GM12878 (cell line): ENCODE measurements at regions not wholly inside any gene's neighbourhood (a gene's known extent, or its start where the extent isn't known, plus 50 kb on each side); places are given as distances from the start of the nearest gene placed in this dataset.

ENCODE experiments used
- ATAC-seq: fragments of 200-7000 bp; cut with Tn5 transposase; 3 replicates; pipeline ENCODE4 v1.9.1; 2020; ENCODE audit warnings: mild to moderate bottlenecking, moderate library complexity
- BruUV-seq: library from RNA; stranded (reverse); fragments of 400-500 nt; replicated peaks from 2 replicates; lab custom pipeline; 2021; lab: Mats Ljungman, UMichigan
- CTCF ChIA-PET: fragments of 300-600 bp; sonication (Branson Sonifier 250); formaldehyde crosslinking; extraction: SDS; loops from one replicate; lab custom pipeline; 2021; ENCODE audit warnings: inconsistent platforms; lab: Yijun Ruan, JAX
- POLR2A ChIA-PET: fragments of 350-600 bp; formaldehyde crosslinking; extraction: SDS; loops from one replicate; lab custom pipeline; 2021; ENCODE audit warnings: inconsistent platforms; lab: Charles Lee
- RAD21 ChIA-PET: fragments of 300-600 bp; sonication (Branson Sonifier 250); formaldehyde crosslinking; loops from one replicate; lab custom pipeline; 2023; ENCODE audit warnings: antibody characterized with exemption; ENCODE audit not compliant: unreplicated experiment; lab: Charles Lee
- SMC1A ChIA-PET: fragments of 300-600 bp; sonication (Branson Sonifier 250); formaldehyde crosslinking; loops from one replicate; lab custom pipeline; 2023; ENCODE audit not compliant: unreplicated experiment, uncharacterized antibody; lab: Charles Lee
- DNase-seq: peaks from one replicate; pipeline ENCODE4 v3.0.0-alpha.2; 2011; ENCODE audit warnings: low read depth, low spot score
- FAIRE-seq: peaks from 3 replicates; lab custom pipeline; 2011; peaks lifted over from hg19 to GRCh38; lab: Jason Lieb, UNC
- H2AFZ ChIP-seq: 2 replicates; pipeline ENCODE4 v1.6.0; 2011; ENCODE audit warnings: low read depth, low read length, control low read depth; ENCODE audit not compliant: control insufficient read depth
- H3K27ac ChIP-seq: 2 replicates; pipeline ENCODE4 v1.5.1; 2011; ENCODE audit warnings: control low read depth; ENCODE audit not compliant: control insufficient read depth, insufficient read depth
- H3K27me3 ChIP-seq, 2 experiments: replicated peaks in 1 of 2; 2 replicates each; pipeline versions ENCODE4 v1.6.0 to v1.6.1; 2011; ENCODE audit warnings: low read length in 1 of 2; ENCODE audit not compliant: control insufficient read depth in 2 of 2, insufficient read depth in 2 of 2
- H3K36me3 ChIP-seq, 2 experiments: 2 replicates each; pipeline ENCODE4 v1.5.1; 2011; ENCODE audit warnings: low read length in 1 of 2; ENCODE audit not compliant: control insufficient read depth in 2 of 2, insufficient read depth in 2 of 2
- H3K4me1 ChIP-seq: 2 replicates; pipeline ENCODE4 v1.6.1; 2011; ENCODE audit warnings: mild to moderate bottlenecking, low read length, moderate library complexity, mixed read lengths; ENCODE audit not compliant: control insufficient read depth, insufficient read depth
- H3K4me2 ChIP-seq: 2 replicates; pipeline ENCODE4 v1.6.0; 2011; ENCODE audit warnings: control low read depth; ENCODE audit not compliant: control insufficient read depth, insufficient read depth
- H3K4me3 ChIP-seq: fragments of 200-600 bp; sonication (generic); 2 replicates; pipeline ENCODE4 v1.5.1; 2016
- H3K79me2 ChIP-seq: 2 replicates; pipeline ENCODE4 v1.6.0; 2011; ENCODE audit warnings: low read length; ENCODE audit not compliant: control insufficient read depth, insufficient read depth
- H3K9ac ChIP-seq: 2 replicates; pipeline ENCODE4 v1.8.0; 2011; ENCODE audit warnings: low read length, control low read depth, mixed read lengths; ENCODE audit not compliant: control insufficient read depth, insufficient read depth
- H3K9me3 ChIP-seq: replicated peaks from 3 replicates; pipeline ENCODE4 v1.5.1; 2011; ENCODE audit warnings: mild to moderate bottlenecking, low read length; ENCODE audit not compliant: control insufficient read depth, insufficient read depth
- H4K20me1 ChIP-seq: 2 replicates; pipeline ENCODE4 v1.6.0; 2011; ENCODE audit not compliant: control insufficient read depth, insufficient read depth
- CBX5 ChIP-seq: sonication (generic); IDR thresholded peaks from 2 replicates; pipeline ENCODE4 v1.6.1; 2016; ENCODE audit warnings: low read depth, moderate library complexity, mild to moderate bottlenecking, inconsistent platforms
- CREM ChIP-seq: IDR thresholded peaks from 2 replicates; pipeline ENCODE4 v1.6.1; 2014; ENCODE audit warnings: antibody characterized with exemption, low read depth
- GABPA ChIP-seq: IDR thresholded peaks from 2 replicates; pipeline ENCODE4 v1.6.1; 2014; ENCODE audit warnings: antibody characterized with exemption, low read depth, mild to moderate bottlenecking, inconsistent platforms
- MEF2B ChIP-seq: fragments of 450-650 bp; IDR thresholded peaks from 2 replicates; pipeline ENCODE4 v1.6.1; 2018; ENCODE audit warnings: mild to moderate bottlenecking, moderate library complexity; ENCODE audit not compliant: partially characterized antibody, poor library complexity, severe bottlenecking
- SIX5 ChIP-seq: IDR thresholded peaks from 2 replicates; pipeline ENCODE4 v1.6.1; 2011; ENCODE audit warnings: mild to moderate bottlenecking, low read depth, low read length, moderate library complexity; ENCODE audit not compliant: severe bottlenecking
- SREBF1 ChIP-seq: IDR thresholded peaks from 2 replicates; pipeline ENCODE4 v1.6.1; 2012; ENCODE audit warnings: mild to moderate bottlenecking, low read length
- SUZ12 ChIP-seq: fragments of 200-600 bp; sonication (generic); IDR thresholded peaks from one replicate; pipeline ENCODE4 v1.6.1; 2018; ENCODE audit warnings: antibody characterized with exemption, mild to moderate bottlenecking; ENCODE audit not compliant: unreplicated experiment
- YBX1 ChIP-seq: fragments of 450-650 bp; IDR thresholded peaks from 2 replicates; pipeline ENCODE4 v1.6.1; 2016; ENCODE audit warnings: antibody characterized with exemption
- ZSCAN29 ChIP-seq: fragments of 450-650 bp; IDR thresholded peaks from 2 replicates; pipeline ENCODE4 v1.6.1; 2017; ENCODE audit warnings: mild to moderate bottlenecking, moderate library complexity
- WGBS: methylation state at CpG from one replicate; pipeline ENCODE4 v1.1.6; 2016; ENCODE audit warnings: low lambda C conversion rate; ENCODE audit not compliant: insufficient replicate concordance, insufficient coverage; ENCODE audit errors: missing lambda C conversion rate; 5-methylcytosine and 5-hydroxymethylcytosine counted together
- in situ Hi-C: fragments of 300-500 bp; cut with MboI; formaldehyde crosslinking; loops from 9 replicates; pipeline ENCODE4 v1.14.3; 2018; ENCODE audit warnings: mixed read lengths
- intact Hi-C: fragments of 100-400 bp; cut with micrococcal nuclease; formaldehyde crosslinking; loops from one replicate; pipeline ENCODE4 v1.14.2; 2022; ENCODE audit not compliant: unreplicated experiment
- TF ChIP-seq, protein P1 (sequence below): IDR thresholded peaks from 2 replicates; pipeline ENCODE4 v1.6.1; 2012; ENCODE audit warnings: low read length, inconsistent platforms

DNA sequence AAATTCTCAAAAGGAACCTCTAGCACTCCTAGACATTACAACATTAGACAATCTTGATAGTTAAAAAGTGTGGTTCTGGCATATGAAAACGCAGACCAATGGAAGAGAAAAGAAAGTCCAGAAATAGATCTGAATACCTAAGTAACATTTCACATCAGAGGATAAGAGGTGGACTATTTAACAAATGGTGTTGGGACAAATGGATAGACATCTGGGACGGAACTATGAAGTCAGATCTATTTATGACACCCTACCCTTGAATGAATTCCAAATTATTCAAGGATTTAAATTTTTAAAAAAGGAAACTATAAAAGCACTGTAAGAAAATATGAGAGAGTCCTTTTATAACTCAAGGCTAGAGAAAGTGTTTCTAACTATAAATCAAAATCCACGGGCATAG lies 111.3 kb downstream of the SCN11A start:
- DNase-seq (no peak), ATAC-seq (no peak), FAIRE-seq (no peak)
- no peak overlapping the region for H3K4me3 ChIP-seq
- no peaks in the 10 kb centered on the region for H3K36me3 ChIP-seq
- H3K4me1 ChIP-seq, result no peaks in the 10 kb centered on the region
- BruUV-seq, result no TSS peak
- in situ Hi-C loops (no loop called here), intact Hi-C loops (no loop called here)
- no peaks in the 10 kb centered on the region; a peak in 1 of 4 replicates for H3K27me3 ChIP-seq
- TF ChIP-seq SIX5 (no peak), ZSCAN29 (no peak), CBX5 (no peak)
- TF ChIP-seq, protein P1, sequence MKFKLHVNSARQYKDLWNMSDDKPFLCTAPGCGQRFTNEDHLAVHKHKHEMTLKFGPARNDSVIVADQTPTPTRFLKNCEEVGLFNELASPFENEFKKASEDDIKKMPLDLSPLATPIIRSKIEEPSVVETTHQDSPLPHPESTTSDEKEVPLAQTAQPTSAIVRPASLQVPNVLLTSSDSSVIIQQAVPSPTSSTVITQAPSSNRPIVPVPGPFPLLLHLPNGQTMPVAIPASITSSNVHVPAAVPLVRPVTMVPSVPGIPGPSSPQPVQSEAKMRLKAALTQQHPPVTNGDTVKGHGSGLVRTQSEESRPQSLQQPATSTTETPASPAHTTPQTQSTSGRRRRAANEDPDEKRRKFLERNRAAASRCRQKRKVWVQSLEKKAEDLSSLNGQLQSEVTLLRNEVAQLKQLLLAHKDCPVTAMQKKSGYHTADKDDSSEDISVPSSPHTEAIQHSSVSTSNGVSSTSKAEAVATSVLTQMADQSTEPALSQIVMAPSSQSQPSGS, result no peak
- ChIA-PET CTCF (no interaction called here), POLR2A (no interaction called here), SMC1A (no interaction called here), RAD21 (no interaction called here)
- no peaks in the 10 kb centered on the region for H3K79me2 ChIP-seq
- H3K4me2 ChIP-seq, result no peak overlapping the region
- no peak overlapping the region for H3K27ac ChIP-seq
- H3K9ac ChIP-seq, result no peak overlapping the region
- H2AFZ ChIP-seq, result no peak overlapping the region
- H4K20me1 ChIP-seq, result no peaks in the 10 kb centered on the region; the same call in 1 of the 2 replicates
- H3K9me3 ChIP-seq, result no peaks in the 10 kb centered on the region
- WGBS, result 44% methylated on average over 3 of the region's 3 CpGs

DNA sequence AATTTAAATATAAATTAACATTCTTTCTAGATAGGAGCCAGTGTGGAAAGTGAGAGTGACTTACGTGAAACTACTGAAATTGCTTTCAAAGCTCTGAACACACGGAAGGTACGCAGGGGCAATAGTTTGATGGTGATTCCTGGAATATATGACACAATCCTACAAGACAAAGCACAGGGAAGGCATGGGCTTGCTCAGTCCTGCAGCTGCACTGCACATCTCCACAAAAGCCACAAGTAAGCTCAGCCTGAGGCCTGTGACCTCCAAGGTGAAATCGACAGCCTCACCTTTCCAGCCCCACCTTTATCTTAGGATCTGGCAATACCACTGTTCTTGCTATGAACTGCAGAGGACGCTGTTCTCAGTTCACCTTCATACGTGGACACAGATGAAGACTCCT lies 109.3 kb upstream of the SCN10A start:
- ChIA-PET CTCF (no interaction called here), RAD21 (no interaction called here), POLR2A (no interaction called here), SMC1A (no interaction called here)
- DNase-seq (no peak), FAIRE-seq (no peak), ATAC-seq (no peak)
- Histone ChIP-seq H3K79me2 (no peaks in the 10 kb centered on the region), H3K27me3 (no peaks in the 10 kb centered on the region), H3K4me3 (no peak overlapping the region), H3K9me3 (no peaks in the 10 kb centered on the region; the same call in 2 of the 3 replicates), H4K20me1 (no peaks in the 10 kb centered on the region), H3K4me2 (no peak overlapping the region), H3K4me1 (no peaks in the 10 kb centered on the region), H2AFZ (no peak overlapping the region), H3K36me3 (no peaks in the 10 kb centered on the region), H3K9ac (no peak overlapping the region), H3K27ac (no peak overlapping the region)
- TF ChIP-seq YBX1 (no peak), CREM (no peak), MEF2B (no peak), SREBF1 (no peak), GABPA (no peak), SUZ12 (no peak)
- intact Hi-C loops, result no loop called here
- WGBS, result 24% methylated on average over 6 of the region's 6 CpGs
- in situ Hi-C loops, result no loop called here
- BruUV-seq, result no TSS peak
